ENCODE measurements at regions not wholly inside any gene's neighbourhood (a gene's known extent, or its start where the extent isn't known, plus 50 kb on each side); places are given as distances from the start of the nearest gene placed in this dataset.

DNA sequence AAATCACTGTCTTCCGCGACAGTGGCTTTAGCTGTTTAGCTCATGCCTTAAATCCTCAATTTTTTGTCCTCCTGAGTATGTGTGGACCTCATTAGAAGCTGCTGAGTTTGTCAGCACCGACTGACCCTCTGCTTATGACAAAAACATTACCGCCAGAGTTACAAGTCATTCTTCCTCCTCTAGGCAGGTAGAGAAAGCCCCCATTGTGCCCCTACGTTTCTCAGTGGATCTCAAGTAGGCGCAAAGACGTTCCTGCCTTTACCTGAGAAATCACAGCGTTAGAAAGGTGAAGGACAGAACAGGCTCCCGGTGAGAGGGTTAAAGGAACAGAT, 227.3 kb upstream of the PDE10A start:
- ChIA-PET CTCF (no interaction called here), POLR2A (no interaction called here)
- no peak for TF ChIP-seq POLR2A (IDR thresholded peaks at IDR 0.05; ENCODE audit: low read depth, low read length)
- no peak for TF ChIP-seq EZH2 (IDR thresholded peaks at IDR 0.05; ENCODE audit: borderline replicate concordance, low read depth, low read length, severe bottlenecking)
- TF ChIP-seq FOS (IDR thresholded peaks at IDR 0.05; ENCODE audit: borderline replicate concordance, insufficient read depth, low read length) = no peak
- TF ChIP-seq JUN (IDR thresholded peaks at IDR 0.05; ENCODE audit: borderline replicate concordance, insufficient read depth, insufficient read length, low read depth) = no peak
- TF ChIP-seq, protein P1, sequence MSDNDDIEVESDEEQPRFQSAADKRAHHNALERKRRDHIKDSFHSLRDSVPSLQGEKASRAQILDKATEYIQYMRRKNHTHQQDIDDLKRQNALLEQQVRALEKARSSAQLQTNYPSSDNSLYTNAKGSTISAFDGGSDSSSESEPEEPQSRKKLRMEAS (IDR thresholded peaks at IDR 0.05; ENCODE audit: insufficient read depth, insufficient read length) = no peak
- TF ChIP-seq POLR2AphosphoS5 (IDR thresholded peaks at IDR 0.05; ENCODE audit: insufficient read depth, low read depth, low read length) = no peak
- no peak for TF ChIP-seq MYC (IDR thresholded peaks at IDR 0.05; ENCODE audit: low read depth, low read length)
- TF ChIP-seq, protein P2, sequence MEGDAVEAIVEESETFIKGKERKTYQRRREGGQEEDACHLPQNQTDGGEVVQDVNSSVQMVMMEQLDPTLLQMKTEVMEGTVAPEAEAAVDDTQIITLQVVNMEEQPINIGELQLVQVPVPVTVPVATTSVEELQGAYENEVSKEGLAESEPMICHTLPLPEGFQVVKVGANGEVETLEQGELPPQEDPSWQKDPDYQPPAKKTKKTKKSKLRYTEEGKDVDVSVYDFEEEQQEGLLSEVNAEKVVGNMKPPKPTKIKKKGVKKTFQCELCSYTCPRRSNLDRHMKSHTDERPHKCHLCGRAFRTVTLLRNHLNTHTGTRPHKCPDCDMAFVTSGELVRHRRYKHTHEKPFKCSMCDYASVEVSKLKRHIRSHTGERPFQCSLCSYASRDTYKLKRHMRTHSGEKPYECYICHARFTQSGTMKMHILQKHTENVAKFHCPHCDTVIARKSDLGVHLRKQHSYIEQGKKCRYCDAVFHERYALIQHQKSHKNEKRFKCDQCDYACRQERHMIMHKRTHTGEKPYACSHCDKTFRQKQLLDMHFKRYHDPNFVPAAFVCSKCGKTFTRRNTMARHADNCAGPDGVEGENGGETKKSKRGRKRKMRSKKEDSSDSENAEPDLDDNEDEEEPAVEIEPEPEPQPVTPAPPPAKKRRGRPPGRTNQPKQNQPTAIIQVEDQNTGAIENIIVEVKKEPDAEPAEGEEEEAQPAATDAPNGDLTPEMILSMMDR (IDR thresholded peaks at IDR 0.05; ENCODE audit: extremely low read depth in 1 of 2, insufficient read depth in 1 of 2, low read depth in 1 of 2, low read length in 2 of 2) = no peak
- TF ChIP-seq GATA2 (IDR thresholded peaks at IDR 0.05; ENCODE audit: insufficient read depth, insufficient read length, low read depth, low read length) = no peak
- DNase-seq (ENCODE audit: low read depth, low spot score) (no peak), FAIRE-seq (no peak)
- Histone ChIP-seq H3K27ac (ENCODE audit: insufficient read depth, low read depth, low read length) (no peak overlapping the region), H3K9me3 (replicated peaks; ENCODE audit: control insufficient read depth, insufficient read depth, low read length) (no peaks in the 10 kb centered on the region), H3K79me2 (ENCODE audit: control insufficient read depth, insufficient read depth, low read length) (no peaks in the 10 kb centered on the region), H3K4me3 (replicated peaks in 1 of 3; ENCODE audit: insufficient read depth in 1 of 3, low read depth in 1 of 3, low read length in 3 of 3) (no peak overlapping the region), H2AFZ (ENCODE audit: low read depth, low read length) (no peak overlapping the region), H3K27me3 (ENCODE audit: control insufficient read depth in 2 of 2, insufficient read depth in 2 of 2, low read length in 2 of 2) (no peaks in the 10 kb centered on the region), H3K9ac (replicated peaks; ENCODE audit: extremely low read depth, insufficient read depth, low read length) (no peak overlapping the region), H3K36me3 (ENCODE audit: control insufficient read depth in 2 of 2, extremely low read depth in 1 of 2, insufficient read depth in 2 of 2, low read length in 2 of 2) (no peaks in the 10 kb centered on the region), H4K20me1 (replicated peaks; ENCODE audit: control insufficient read depth, extremely low read depth, insufficient read depth, low read length) (no peaks in the 10 kb centered on the region), H3K4me1 (ENCODE audit: control insufficient read depth, extremely low read depth, insufficient read depth, low read length) (no peaks in the 10 kb centered on the region), H3K4me2 (ENCODE audit: insufficient read depth, low read length) (no peak overlapping the region), H3K9me1 (replicated peaks; ENCODE audit: control insufficient read depth, extremely low read depth, insufficient read depth, low read length) (no peaks in the 10 kb centered on the region)
- intact Hi-C loops (cut with micrococcal nuclease) (no loop called here), dilution Hi-C loops (cut with MboI; ENCODE audit: extremely low pct_ligation_motif_present, low sequenced_read_pairs) (no loop called here)
- BruUV-seq (replicated peaks) = no TSS peak

Measured in endothelial cell of umbilical vein (primary cell).